Keratinocyte (primary cell): ENCODE measurements at regions not wholly inside any gene's neighbourhood (a gene's known extent, or its start where the extent isn't known, plus 50 kb on each side); places are given as distances from the start of the nearest gene placed in this dataset.

Experiments used
- EZH2 ChIP-seq: IDR thresholded peaks from one replicate; pipeline ENCODE4 v1.6.1; 2012; ENCODE audit warnings: inconsistent platforms, mild to moderate bottlenecking, low read length, moderate library complexity
- TF ChIP-seq, protein P1 (sequence below), 3 experiments: IDR thresholded peaks in 1 of 3; conservative IDR thresholded peaks in 1 of 3; optimal IDR thresholded peaks in 1 of 3; 2 replicates in 2 of 3; 3 replicates in 1 of 3; pipeline versions ENCODE3 to v1.5.1; 2011; ENCODE audit warnings: low read length in 3 of 3, mild to moderate bottlenecking in 3 of 3, moderate library complexity in 2 of 3, control low read depth in 1 of 3, inconsistent platforms in 1 of 3; ENCODE audit not compliant: insufficient read depth in 2 of 3; ENCODE audit errors: extremely low read depth in 1 of 3

DNA sequence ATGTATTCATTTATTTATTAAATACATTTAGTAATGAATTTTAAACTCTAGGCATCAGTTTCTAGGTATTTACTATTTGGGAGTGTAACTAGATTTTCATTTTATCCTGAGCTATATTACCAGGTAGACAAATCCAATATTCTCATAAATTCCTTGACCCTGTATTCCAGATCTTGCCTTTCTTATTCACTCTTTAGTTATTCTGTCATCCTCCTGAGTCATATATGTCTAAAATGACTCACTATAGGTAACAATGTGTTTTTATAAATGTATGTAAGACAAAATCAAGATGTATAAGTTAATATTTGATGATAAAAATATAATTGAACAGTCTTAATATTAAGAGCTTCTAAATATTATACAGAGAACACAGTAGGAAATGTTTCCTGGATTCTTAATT, 642.1 kb upstream of the NRSN1 start:
- TF ChIP-seq, protein P1, sequence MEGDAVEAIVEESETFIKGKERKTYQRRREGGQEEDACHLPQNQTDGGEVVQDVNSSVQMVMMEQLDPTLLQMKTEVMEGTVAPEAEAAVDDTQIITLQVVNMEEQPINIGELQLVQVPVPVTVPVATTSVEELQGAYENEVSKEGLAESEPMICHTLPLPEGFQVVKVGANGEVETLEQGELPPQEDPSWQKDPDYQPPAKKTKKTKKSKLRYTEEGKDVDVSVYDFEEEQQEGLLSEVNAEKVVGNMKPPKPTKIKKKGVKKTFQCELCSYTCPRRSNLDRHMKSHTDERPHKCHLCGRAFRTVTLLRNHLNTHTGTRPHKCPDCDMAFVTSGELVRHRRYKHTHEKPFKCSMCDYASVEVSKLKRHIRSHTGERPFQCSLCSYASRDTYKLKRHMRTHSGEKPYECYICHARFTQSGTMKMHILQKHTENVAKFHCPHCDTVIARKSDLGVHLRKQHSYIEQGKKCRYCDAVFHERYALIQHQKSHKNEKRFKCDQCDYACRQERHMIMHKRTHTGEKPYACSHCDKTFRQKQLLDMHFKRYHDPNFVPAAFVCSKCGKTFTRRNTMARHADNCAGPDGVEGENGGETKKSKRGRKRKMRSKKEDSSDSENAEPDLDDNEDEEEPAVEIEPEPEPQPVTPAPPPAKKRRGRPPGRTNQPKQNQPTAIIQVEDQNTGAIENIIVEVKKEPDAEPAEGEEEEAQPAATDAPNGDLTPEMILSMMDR (optimal IDR thresholded peaks at IDR 0.05 in 1 of 3, IDR thresholded peaks at IDR 0.05 in 1 of 3, conservative IDR thresholded peaks at IDR 0.05 in 1 of 3; ENCODE audit: extremely low read depth in 1 of 3, insufficient read depth in 2 of 3, low read length in 3 of 3) = no peak
- no peak for TF ChIP-seq EZH2
